ENCODE measurements at regions not wholly inside any gene's neighbourhood (a gene's known extent, or its start where the extent isn't known, plus 50 kb on each side); places are given as distances from the start of the nearest gene placed in this dataset.
"Not testable (repeated sequence)": the region's sequence is repeated elsewhere in the genome, so short reads cannot be mapped to it uniquely, and the experiment has no call there.

DNA sequence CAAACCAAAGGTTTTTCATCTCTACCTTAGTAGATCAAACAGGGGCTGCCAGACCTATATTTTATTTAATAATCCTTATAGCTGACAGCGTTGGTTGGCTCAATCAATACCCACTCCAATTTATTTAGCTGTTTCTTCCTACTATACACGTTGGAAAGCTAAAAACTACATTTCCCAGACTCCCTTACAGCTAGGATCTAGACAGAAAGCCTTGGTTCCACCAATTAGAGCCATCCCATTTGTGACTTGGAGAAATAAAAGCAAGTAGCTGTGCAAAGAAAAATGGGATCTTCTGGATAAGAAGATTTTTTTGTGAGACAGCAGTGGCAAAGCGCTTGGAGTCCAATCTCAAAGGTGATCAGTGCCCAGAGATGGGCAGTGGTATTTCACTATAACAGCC, 331.3 kb upstream of the MEIS1 start:
- DNase-seq (ENCODE audit: low spot score): no peak

DNA sequence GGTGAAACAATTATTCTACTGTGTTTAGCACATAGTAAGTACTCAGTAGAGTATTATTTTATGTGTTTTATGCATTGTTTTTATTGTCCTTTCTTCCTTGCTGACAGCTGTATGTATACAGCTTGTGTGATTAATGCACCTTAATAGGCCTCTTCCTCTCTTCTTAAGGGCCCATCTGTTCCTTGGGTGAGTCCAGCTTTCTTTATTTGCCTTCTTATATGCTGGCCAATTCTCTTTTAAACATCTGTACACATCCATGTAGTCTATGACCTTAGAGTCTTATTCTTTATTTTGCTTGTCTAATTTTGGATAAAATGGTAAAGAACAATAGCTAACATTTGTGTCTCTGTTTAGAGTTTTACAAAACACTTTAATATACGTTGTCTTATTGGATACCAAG, 333.7 kb upstream of the MEIS1 start:
- DNase-seq (ENCODE audit: low spot score): no peak

DNA sequence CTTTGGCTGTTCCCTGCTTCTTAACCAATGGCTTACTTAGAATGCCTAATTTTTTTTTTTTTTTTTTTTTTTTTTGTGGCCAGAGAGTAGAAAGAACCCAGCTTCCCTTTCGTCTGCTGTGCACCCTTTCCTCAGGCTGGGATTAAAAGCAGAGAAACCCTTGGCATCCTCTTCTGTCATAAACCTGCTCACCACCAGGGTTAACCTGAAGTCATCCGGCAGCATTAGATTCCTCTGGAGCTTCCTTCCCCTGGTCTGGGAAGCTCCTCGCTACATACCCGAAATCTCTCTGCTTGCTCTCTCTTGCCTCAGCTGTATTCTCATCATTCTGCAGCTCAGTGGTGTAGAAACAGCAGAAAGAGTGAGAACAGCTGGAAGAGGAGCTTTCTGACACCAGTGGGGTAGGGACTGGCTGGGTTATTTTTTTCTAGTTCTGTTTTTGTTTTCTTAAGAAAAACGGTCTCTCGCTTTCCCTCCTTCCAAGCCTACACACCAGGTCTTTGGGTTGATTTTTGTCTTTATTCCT, 339.0 kb upstream of the MEIS1 start:
- peak; percentile 49 for DNase-seq (ENCODE audit: low spot score)

DNA sequence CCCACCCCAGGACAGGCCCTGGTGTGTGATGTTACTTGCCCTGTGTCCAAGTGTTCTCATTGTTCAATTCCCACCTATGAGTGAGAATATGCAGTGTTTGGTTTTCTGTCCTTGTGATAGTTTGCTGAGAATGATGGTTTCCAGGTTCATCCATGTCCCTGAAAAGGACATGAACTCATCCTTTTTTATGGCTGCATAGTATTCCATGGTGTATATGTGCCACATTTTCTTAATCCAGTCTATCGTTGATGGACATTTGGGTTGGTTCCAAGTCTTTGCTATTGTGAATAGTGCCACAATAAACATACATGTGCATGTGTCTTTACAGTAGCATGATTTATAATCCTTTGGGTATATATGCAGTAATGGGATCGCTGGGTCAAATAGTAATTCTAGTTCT, 340.2 kb upstream of the MEIS1 start:
- DNase-seq (ENCODE audit: low spot score): not testable (repeated sequence)

DNA sequence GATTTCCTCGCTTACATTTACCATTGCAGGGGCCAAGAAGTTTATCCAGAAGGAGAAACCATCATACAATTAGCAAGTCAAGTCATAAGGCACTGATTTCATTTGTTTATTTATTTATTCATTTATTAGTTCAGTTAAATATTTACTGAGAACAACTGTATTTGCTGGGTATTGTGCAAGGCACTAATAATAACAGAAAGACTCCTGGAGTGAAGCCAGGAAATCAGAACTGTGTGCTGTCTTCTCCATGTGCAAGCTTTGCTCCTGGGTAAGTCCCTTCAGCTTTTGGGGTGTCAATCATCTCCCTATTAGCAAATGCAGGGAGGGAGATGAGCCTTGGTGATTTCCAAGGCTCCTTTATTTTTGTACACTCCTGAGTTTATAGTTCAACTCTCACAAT, 341.6 kb upstream of the MEIS1 start:
- DNase-seq (ENCODE audit: low spot score): no peak

DNA sequence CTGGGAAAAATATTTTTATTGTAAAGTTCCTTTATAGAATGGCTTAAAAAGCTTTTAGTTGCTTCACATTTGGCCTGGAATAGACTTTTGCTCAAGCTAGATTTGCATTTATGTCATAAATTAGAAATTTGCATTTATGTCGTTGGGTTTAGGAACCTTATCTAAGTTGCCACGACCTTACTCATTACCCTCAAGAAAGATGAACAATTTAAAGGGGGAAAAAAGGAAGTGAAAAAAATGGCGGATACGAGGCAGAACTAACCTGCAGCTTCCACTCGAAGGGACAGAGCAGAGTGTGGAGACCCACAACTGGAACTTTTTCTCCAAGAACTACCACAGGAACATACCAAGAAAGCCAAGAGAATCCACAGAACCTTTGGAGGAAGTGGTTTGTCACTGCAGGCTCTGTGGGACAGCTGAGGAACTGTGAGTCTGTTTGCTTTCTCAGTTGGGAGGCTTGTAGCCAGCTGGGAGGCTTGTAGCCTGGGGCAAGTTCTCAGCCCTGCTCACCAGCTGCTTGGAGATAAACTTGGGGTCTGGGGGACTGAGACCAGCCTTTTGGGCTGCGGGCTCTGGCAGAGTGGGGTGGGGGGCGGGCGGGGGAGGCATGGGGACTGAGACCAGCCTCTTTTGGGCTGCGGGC, 349.9 kb upstream of the MEIS1 start:
- no peak for DNase-seq (ENCODE audit: low spot score)

DNA sequence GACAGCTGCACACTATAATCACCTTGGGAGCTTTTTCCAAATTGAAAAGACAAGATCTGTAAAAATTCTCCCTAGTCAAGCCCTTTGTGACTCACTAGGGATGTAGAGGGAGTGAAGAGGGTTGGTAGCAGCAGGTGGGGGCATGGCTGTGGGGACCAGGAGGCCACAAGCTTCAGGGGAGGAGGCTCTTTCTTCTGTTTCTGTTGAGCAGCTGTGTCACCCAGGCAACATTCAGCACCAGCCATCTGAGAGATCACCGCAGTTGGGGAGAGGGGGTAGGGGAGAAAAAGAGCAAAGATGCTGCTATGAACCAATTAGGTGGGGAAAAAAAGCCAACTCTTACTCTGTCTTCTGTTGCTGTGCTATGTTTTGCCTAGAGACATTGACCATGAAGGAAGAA, 352.3 kb upstream of the MEIS1 start:
- DNase-seq (ENCODE audit: low spot score): no peak

DNA sequence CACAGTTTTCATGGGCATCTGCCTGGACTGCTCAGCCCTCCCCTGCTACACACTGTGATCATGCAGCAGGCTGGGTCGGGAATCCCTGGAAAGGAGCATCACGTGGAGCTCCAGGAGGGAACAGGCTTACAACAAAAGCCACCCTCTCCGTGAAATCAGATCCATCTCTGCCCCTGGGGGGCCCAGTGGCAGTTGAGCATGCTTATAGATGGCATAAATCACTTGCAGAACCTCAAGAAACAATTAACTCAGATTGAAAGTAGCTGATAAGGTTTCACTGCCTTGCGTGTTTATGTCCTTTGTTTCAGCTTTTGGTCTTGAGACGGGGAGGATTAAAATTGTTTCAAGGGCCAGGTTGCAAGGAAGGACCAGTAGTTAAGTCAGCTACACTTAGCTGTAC, 354.8 kb upstream of the MEIS1 start:
- DNase-seq (ENCODE audit: low spot score): no peak

DNA sequence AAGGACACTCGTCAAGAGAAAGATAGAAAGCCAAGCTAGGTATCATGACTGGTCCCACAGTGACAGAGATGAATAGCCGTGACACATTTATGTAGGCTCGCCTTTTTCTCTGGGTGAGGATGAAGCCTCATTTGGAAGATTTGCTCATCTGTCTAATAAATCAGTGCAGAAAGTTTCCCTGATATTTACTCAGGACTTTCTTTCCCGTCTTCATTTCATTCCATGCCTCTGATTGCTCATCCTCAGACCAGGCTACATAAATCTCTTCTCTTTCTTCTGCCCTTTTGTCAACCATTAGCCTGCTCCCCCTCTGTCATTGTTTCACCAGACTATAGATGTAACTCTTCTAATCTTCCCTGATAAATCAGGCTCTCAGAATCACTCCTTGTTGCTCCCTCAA, 361.8 kb upstream of the MEIS1 start:
- DNase-seq (ENCODE audit: low spot score): no peak

DNA sequence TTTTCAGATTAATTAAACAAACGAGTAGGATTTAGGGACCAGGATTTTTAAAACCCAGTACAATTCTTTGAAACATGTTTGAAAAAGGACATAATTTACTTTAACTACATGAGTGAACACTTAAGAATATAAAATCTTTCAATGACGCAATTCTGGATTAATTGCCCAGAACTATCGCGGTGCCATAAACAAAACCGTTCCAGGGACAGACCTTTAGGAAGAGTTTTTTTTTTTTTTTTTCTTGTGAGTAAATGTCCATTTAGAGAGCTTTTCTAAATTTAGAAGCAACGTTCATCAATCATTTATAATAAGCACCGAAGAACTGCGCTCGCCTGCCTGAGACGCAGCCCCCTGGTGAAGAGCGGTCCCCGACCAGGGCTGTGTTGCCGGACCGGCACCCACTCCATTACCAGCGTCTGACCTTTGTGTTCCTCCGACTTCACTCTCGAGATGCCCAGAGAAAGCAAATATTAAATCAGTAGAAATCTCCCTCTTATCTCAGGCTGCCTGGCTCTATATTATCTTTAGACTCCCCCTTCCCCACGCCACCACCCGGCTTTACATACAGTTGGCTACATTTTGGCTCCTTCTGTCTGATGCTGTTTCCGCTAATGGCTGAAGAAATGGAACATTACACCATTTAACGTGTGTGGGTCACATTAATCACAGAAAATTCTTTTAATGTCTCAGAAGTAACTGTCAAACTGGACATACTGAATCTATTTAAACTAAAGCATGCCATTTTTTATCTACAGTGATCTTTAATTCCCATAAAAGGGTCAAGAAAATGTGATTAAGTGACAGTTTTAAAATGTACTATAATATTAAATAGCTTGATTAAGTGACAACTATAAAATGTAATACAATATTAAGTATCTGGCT, 364.0 kb upstream of the MEIS1 start:
- no peak for DNase-seq (ENCODE audit: low spot score)

DNA sequence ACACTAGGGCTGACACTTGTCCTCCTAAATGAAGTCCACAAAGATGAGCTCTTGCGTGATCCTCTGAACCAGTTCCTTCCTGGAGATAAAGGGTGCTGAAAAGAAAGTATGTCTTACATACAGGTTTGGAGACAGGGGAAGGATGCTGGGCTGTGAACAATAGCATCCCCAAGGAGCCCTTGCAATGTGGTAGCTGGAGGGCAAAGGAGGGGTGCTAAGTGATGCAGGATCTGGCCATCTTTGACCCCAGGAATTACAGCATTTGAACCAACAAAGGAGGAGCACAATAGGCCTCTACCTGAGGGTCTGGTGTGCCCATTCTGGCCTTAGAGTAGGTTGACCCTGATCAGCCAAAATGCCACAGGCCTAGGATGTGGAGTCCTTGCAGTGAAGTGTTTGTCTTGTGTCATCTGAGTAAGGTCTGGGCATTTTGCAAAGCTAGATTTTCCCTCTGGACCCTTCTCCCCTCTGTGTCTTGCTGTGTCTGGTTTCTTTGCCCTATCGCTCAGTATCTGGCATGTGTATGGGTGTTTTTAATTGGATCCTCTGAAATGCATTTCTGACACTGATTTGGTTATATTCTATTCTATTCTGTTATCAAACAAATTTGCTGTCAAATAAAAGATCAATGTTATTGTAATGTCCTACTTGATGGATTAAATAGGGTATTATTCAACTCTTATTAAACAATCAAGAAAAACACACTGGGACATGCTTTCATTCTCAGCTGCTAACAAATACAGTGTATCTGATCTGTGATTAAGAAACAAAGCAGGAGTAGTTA, 364.8 kb upstream of the MEIS1 start:
- no peak for DNase-seq (ENCODE audit: low spot score)

DNA sequence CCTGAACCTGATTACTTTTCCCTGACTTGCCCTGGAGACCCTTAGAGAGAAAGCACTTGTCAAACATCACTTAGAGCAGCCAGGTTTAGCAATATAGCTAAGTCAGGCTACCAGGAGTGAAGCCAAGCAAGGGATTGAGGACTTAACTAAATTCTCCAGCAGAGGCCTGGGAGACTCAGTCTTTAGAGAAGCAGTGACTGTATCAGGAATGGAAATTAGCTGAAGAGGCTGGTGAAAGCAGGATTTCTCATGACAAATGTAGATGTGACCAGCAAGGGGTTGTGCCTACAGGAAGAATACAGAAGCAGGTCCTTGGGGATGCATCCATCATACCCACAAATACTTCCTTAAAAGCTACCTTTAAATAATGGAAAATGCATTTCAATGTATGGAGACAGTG, 368.9 kb upstream of the MEIS1 start:
- no peak for DNase-seq (ENCODE audit: low spot score)

DNA sequence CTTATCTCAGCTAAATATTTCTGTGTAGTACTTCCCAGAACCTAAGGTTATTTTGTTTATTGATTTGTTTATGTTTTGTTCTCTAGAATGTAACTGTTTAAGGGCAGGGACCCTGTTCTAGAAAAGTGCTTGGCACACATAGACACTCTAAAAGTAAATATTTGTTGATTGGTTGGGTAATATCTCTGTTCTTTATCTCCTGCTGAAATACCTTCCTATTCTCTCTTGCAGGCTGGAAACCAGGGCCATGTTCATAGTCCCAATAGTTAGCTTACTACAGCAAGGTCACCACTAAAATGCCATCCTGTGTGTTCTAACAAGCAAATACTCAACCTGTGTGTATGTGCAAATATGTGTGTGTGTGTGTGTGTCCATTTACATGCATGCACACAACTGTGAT, 375.6 kb upstream of the MEIS1 start:
- no peak for DNase-seq (ENCODE audit: low spot score)

DNA sequence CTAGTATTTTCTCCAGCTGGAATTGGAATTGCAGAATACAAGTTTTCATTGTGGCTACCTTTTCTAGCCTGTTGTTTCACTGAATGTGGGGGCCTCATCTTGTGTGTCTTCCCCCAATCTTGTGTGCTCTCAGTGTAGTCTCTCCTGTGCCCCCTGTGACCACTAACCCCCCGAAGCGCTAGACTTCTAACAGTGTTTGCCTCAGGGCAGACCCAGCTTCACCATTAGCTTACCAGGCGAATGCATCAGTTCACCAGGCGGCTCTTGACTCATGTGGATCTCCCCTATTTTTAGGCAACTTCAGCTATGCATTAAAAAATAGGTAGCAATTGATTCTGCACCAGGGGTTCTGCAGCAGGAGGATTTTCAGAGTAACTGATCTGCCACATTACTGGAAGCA, 376.2 kb upstream of the MEIS1 start:
- no peak for DNase-seq (ENCODE audit: low spot score)

DNA sequence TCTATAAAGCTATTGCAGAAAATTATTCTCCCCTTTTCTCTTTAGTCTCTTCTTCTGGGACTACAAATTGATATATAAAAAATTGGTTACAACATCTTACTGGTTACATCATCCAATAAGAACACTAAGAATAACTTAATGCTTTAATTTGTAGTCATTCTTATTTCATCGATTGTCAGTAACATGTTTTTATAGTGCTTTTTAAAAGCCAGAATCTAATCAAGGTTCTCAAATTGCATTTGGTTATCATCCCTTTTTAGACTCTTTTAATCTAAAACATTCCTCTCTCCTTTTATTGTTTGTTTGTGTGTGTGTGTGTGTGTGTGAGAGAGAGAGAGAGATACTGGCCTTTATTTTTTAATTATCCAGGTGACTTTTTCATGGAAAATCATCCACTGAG, 377.1 kb upstream of the MEIS1 start:
- no peak for DNase-seq (ENCODE audit: low spot score)

DNA sequence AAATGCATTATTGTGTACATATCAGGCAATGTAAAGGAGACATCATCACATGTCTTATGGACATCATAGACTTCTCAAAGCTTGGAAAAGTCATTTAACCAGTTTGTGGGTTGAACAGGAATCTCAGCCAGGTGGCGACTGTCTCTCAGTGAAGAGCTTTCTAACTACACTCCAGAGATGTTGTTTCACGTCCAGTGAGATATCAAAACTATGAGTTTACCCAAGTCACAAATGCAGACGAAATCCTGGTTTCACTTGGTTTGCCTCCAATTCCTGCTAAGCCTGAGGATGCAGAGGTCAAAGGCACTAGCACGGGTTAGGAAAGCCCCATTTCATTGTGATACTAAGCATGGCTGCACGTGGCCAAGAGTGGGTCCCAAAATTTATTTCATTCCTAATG, 384.5 kb upstream of the MEIS1 start:
- no peak for DNase-seq (ENCODE audit: low spot score)

DNA sequence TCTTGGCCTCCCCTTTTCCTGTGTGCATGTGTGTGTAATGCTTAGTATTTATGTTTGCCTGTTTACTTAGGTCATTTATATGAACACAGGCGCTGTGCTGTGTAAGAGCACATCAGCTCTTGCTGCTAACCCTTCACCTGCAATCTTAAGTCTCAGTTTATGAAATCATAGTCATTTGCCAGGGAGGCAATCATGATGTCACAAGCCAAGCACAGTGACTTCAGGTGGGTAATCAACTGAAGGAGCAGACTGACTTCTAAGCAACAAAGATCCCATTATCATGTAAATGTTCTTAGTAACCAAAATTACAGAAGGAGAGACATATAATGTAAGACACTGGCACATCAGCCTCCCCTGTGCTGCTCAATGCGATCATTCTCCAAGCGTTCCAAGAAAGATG, 386.3 kb upstream of the MEIS1 start:
- DNase-seq (ENCODE audit: low spot score): no peak

DNA sequence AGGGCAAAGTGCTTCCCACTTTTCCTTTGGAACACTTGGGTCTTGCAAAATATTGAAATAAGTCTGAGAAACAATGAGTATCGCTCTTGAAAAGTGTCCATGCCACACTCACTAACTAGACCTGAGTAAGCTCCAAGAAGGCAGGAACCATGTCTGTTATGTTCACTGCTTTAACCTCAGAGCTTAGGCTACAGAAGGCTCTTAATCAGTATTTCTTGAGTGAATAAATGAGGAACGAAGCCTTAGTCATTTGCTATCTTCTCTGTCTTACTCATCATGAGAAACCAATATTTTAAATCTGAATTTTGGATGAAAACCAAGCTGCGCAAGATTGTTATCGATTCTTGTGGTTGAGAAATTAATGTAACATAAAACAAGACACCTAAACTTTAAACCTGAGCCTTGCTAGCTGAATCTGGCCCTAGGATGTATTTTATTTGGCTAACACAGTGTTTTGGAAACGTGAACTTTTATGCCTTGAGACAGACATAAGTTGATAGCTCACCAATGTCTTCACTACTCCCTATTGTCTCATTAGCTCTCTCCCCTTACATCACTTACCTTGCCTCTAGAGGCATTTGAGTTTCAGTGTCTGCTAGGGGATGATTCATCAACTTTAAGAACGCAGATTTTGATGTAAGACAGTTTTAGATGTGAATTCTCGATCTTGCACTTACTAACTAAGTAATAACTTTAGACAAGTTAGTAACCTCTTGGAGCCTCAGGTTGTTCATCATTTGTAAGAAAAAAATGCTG, 392.8 kb upstream of the MEIS1 start:
- DNase-seq (ENCODE audit: low spot score): no peak

DNA sequence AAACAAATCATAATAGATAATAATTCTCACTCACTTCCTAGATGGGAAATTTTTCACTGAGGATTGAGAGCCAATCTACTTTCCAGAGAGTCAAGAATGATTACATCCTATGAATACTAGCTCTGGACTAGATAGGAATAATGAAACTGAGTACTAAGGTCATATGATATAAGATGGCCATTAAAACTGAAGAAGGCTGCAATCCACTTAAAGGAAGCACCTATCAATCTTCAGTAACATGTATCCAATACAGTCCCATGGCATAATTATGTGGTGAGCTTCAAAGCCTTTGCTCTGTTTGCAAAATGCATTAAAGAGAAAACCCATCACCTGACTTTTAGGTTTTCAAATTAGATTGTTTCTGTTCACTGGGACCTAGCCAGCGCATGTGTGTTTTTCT, 398.0 kb upstream of the MEIS1 start:
- no peak for DNase-seq (ENCODE audit: low spot score)

DNA sequence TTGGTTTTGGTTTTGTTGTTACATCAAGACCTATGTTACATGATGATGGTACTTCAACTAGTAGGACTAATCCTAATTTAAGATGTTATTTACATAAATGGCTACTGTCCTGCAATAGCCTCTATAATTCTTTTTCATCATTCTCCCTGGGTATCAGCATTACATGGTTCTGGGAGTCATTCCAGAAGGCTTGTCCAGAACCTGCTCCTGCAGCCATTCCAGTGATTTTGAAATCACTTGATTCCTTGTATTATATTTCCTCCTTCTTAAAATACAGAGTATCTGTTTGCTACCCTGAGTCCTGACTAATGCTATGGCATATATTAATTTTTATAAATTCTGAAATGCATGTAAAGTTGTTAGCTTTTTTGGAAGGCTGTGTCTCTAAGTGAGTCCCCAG, 400.5 kb upstream of the MEIS1 start:
- no peak for DNase-seq (ENCODE audit: low spot score)

DNA sequence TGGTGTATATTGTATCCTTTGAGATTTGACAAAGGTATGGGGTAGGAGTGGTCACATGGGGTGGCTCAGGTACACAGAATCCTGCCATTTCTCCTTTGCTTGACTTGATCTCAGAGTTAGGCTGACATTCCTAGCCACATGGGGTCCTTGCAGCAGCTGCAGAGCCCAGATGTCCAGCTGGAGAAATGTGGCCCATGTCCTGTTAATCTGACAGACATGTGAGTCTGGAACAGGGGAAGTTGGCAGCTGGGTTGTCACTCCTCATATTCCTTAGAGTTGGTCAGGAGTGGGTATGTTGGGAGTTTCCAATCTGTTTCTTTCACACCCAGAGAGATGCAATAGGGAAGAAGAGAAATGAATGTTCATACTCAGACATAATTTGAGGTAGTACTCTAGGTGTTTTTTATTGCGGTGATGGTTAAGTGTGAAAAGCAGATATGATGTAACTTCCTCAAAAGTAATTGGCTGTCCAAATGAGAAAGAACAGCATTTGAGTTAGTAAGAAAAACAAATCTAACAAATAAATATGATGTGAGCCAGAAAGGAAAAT, 402.6 kb upstream of the MEIS1 start:
- no peak for DNase-seq (ENCODE audit: low spot score)

DNA sequence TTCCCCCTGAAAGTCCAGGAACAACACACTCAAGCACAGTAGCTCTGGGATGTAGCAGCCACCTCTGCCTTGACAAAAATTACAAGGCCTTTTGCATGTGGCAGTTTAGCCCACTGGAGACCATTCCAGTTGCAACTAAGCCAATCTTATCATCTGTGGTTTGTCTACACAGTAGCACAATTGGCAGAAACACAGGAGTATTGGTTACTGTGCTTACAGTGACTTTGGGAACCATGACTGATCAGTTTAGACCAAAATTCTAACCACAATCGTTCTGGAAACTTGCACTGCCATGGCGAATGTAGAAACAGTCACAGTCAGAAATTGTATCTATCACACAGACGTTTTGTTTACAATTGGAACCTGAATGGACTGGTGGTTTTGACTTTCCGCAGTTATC, 403.7 kb upstream of the MEIS1 start:
- DNase-seq (ENCODE audit: low spot score): no peak
